ENCODE measurements at regions not wholly inside any gene's neighbourhood (a gene's known extent, or its start where the extent isn't known, plus 50 kb on each side); places are given as distances from the start of the nearest gene placed in this dataset.

- Histone ChIP-seq H3K36me3 (ENCODE audit: insufficient read depth in 1 of 2, low read depth in 1 of 2) (no peaks in the 10 kb centered on the region), H3K27ac (no peak overlapping the region), H3K4me1 (no peaks in the 10 kb centered on the region), H3K27me3 (ENCODE audit: insufficient read depth in 3 of 3, low read length in 2 of 3) (no peaks in the 10 kb centered on the region), H3K9me3 (no peaks in the 10 kb centered on the region), H3K4me3 (no peak overlapping the region)
- no peak for DNase-seq
- WGBS, 3 donors, result 0 to 60% (median 2%) methylated on average over 1 of the region's 1 CpG
- no peak for ATAC-seq
- TF ChIP-seq, protein P1, sequence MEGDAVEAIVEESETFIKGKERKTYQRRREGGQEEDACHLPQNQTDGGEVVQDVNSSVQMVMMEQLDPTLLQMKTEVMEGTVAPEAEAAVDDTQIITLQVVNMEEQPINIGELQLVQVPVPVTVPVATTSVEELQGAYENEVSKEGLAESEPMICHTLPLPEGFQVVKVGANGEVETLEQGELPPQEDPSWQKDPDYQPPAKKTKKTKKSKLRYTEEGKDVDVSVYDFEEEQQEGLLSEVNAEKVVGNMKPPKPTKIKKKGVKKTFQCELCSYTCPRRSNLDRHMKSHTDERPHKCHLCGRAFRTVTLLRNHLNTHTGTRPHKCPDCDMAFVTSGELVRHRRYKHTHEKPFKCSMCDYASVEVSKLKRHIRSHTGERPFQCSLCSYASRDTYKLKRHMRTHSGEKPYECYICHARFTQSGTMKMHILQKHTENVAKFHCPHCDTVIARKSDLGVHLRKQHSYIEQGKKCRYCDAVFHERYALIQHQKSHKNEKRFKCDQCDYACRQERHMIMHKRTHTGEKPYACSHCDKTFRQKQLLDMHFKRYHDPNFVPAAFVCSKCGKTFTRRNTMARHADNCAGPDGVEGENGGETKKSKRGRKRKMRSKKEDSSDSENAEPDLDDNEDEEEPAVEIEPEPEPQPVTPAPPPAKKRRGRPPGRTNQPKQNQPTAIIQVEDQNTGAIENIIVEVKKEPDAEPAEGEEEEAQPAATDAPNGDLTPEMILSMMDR (IDR thresholded peaks at IDR 0.05), result no peak
- intact Hi-C loops (cut with DNase I), result no loop called here
Observed at GRCh38 chr12:89901906-89902642, 193.4 kb upstream of the ATP2B1 start.

DNA sequence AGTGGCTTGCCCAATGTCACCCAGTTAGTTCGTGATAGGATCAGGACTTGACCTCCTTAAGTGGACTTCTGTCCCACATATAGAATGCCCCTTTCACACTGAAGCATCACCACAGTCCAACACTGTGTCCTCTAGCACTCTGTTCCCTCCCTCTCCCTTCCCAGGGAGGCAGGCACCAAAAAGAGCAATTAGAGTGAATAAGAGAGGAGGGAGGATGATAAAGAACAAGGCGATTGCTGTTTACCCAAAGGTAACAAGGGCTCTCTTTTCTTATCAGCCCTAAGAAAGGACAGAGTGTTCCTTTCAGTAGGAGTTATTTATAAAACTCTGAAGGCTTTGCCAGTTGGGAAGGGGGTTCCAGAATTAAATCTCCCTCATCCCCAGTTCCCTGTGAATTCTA lies 192.7 kb upstream of the ATP2B1 start:
- Histone ChIP-seq H3K4me3 (no peak overlapping the region), H3K27ac (no peak overlapping the region), H3K4me1 (no peaks in the 10 kb centered on the region), H3K36me3 (ENCODE audit: insufficient read depth in 1 of 2, low read depth in 1 of 2) (no peaks in the 10 kb centered on the region), H3K27me3 (ENCODE audit: insufficient read depth in 3 of 3, low read length in 2 of 3) (no peaks in the 10 kb centered on the region), H3K9me3 (no peaks in the 10 kb centered on the region)
- intact Hi-C loops (cut with DNase I), result no loop called here
- 75 to 91% (median 79%) methylated on average over 2 of the region's 2 CpGs for WGBS, 3 donors
- DNase-seq (no peak), ATAC-seq (no peak)
- TF ChIP-seq, protein P1 (IDR thresholded peaks at IDR 0.05), result no peak

DNA sequence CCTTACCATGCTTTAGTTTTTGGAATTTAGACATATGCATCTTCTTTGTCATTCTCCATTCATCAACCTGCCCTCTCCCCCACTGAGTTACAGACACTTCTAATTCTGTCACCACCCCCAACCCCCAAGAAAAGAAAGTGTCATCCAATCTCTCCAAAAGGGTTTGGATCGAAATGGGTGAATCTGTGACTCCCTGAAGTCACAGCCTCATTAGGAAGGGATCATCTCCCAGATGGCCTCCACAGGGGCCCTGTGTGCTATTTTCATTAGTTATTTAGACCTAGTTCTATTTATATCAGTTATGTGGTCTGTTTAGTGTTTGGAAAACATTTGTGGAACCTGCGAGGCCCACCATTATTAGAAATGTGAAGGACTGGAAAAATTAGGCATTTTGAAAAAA lies 191.0 kb upstream of the ATP2B1 start:
- DNase-seq (no peak), ATAC-seq (no peak)
- intact Hi-C loops (cut with DNase I), result no loop called here
- WGBS, 3 donors, result 78 to 86% (median 79%) methylated on average over 2 of the region's 2 CpGs
- no peaks in the 10 kb centered on the region for H3K9me3 ChIP-seq
- no peak overlapping the region for H3K4me3 ChIP-seq
- H3K27me3 ChIP-seq (ENCODE audit: insufficient read depth in 3 of 3, low read length in 2 of 3), result no peaks in the 10 kb centered on the region
- H3K27ac ChIP-seq, result no peak overlapping the region
- no peaks in the 10 kb centered on the region for H3K4me1 ChIP-seq
- TF ChIP-seq, protein P1 (IDR thresholded peaks at IDR 0.05), result no peak
- H3K36me3 ChIP-seq (ENCODE audit: insufficient read depth in 1 of 2, low read depth in 1 of 2), result no peaks in the 10 kb centered on the region

- no peak overlapping the region for H3K27ac ChIP-seq
- TF ChIP-seq, protein P1 (IDR thresholded peaks at IDR 0.05), result no peak
- WGBS, 3 donors, result 47 to 71% (median 65%) methylated on average over 2 of the region's 2 CpGs
Observed at GRCh38 chr12:89895591-89895990, 187.0 kb upstream of the ATP2B1 start.

GRCh38 chr12:89895101-89895500 lies 186.5 kb upstream of the ATP2B1 start:
- ATAC-seq, result no peak
- WGBS, 3 donors, result 72 to 82% (median 73%) methylated on average over 5 of the region's 5 CpGs
- Histone ChIP-seq H3K27ac (no peak overlapping the region), H3K9me3 (no peaks in the 10 kb centered on the region), H3K36me3 (ENCODE audit: insufficient read depth in 1 of 2, low read depth in 1 of 2) (no peaks in the 10 kb centered on the region), H3K4me3 (no peak overlapping the region), H3K27me3 (ENCODE audit: insufficient read depth in 3 of 3, low read length in 2 of 3) (no peaks in the 10 kb centered on the region), H3K4me1 (no peaks in the 10 kb centered on the region)
- no peak for DNase-seq
- TF ChIP-seq, protein P1 (IDR thresholded peaks at IDR 0.05), result no peak
- intact Hi-C loops (cut with DNase I), result no loop called here

More at GRCh38 chr12:89895591-89895990, 187.0 kb upstream of the ATP2B1 start:
- Histone ChIP-seq H3K36me3 (ENCODE audit: insufficient read depth in 1 of 2, low read depth in 1 of 2) (no peaks in the 10 kb centered on the region), H3K4me1 (no peaks in the 10 kb centered on the region), H3K9me3 (no peaks in the 10 kb centered on the region), H3K27me3 (ENCODE audit: insufficient read depth in 3 of 3, low read length in 2 of 3) (no peaks in the 10 kb centered on the region), H3K4me3 (no peak overlapping the region)
- intact Hi-C loops (cut with DNase I), result no loop called here
- ATAC-seq (no peak), DNase-seq (no peak)

Data from psoas muscle (tissue), 7 donors.